Activated CD4-positive, alpha-beta T cell treated with anti-CD3 and anti-CD28 coated beads for 36 hours (primary cell): ENCODE measurements at regions not wholly inside any gene's neighbourhood (a gene's known extent, or its start where the extent isn't known, plus 50 kb on each side); places are given as distances from the start of the nearest gene placed in this dataset.
"Not testable (repeated sequence)": the region's sequence is repeated elsewhere in the genome, so short reads cannot be mapped to it uniquely, and the experiment has no call there.

Source experiments
- ATAC-seq: fragments of 200-7000 bp; cut with Tn5 transposase; one replicate; pipeline ENCODE4 v1.10.0; 2021; ENCODE audit warnings: mild to moderate bottlenecking, moderate library complexity
- CTCF ChIA-PET: fragments of 350-600 bp; sonication (Branson Sonifier 250); formaldehyde crosslinking; loops from one replicate; lab custom pipeline; 2021; ENCODE audit warnings: antibody characterized with exemption; lab: Charles Lee
- POLR2A ChIA-PET: fragments of 350-600 bp; sonication (Branson Sonifier 250); formaldehyde crosslinking; loops from one replicate; lab custom pipeline; 2021; ENCODE audit warnings: antibody characterized with exemption, inconsistent platforms; lab: Charles Lee
- DNase-seq: peaks from one replicate; pipeline ENCODE4 v3.0.0-alpha.2; 2020
- H3K27ac Mint-ChIP-seq: one replicate; pipeline ENCODE4 v1.8.0; 2021; ENCODE audit warnings: mixed read lengths
- H3K27me3 Mint-ChIP-seq: one replicate; pipeline ENCODE4 v1.8.0; 2021; ENCODE audit warnings: mixed read lengths
- H3K36me3 Mint-ChIP-seq: one replicate; pipeline ENCODE4 v1.8.0; 2021; ENCODE audit warnings: low read depth, mixed read lengths
- H3K4me1 Mint-ChIP-seq: one replicate; pipeline ENCODE4 v1.8.0; 2021; ENCODE audit warnings: mixed read lengths
- H3K4me3 Mint-ChIP-seq: one replicate; pipeline ENCODE4 v1.8.0; 2021; ENCODE audit warnings: mild to moderate bottlenecking, moderate library complexity, mixed read lengths
- H3K9me3 Mint-ChIP-seq: one replicate; pipeline ENCODE4 v1.8.0; 2021; ENCODE audit warnings: low read depth, mixed read lengths
- intact Hi-C, 2 experiments: fragments of 100-400 bp; cut with DNase I in 1 of 2; cut with micrococcal nuclease in 1 of 2; formaldehyde crosslinking; loops; one replicate each; pipeline versions ENCODE4 v1.14.2 to v1.15.1; 2022 to 2024; cut with DNase I, micrococcal nuclease

GRCh38 chr21:31819692-31820091 lies 53.1 kb upstream of the HUNK start:
- H3K4me1 Mint-ChIP-seq, ATAC-seq, H3K36me3 Mint-ChIP-seq, H3K4me3 Mint-ChIP-seq, H3K9me3 Mint-ChIP-seq, CTCF ChIA-PET, intact Hi-C loops, POLR2A ChIA-PET, H3K27ac Mint-ChIP-seq, DNase-seq: not testable (repeated sequence)
- peaks cover 22% of the 10 kb centered on the region for H3K27me3 Mint-ChIP-seq

- POLR2A ChIA-PET, H3K36me3 Mint-ChIP-seq, CTCF ChIA-PET, H3K4me1 Mint-ChIP-seq, H3K4me3 Mint-ChIP-seq, H3K27ac Mint-ChIP-seq, H3K9me3 Mint-ChIP-seq, ATAC-seq, DNase-seq, intact Hi-C loops: not testable (repeated sequence)
- peaks cover 12% of the 10 kb centered on the region for H3K27me3 Mint-ChIP-seq
Measured at GRCh38 chr21:31814356-31814755, 58.5 kb upstream of the HUNK start.

- POLR2A ChIA-PET = no interaction called here
- Mint-ChIP-seq H3K27ac (no peak overlapping the region), H3K4me1 (no peaks in the 10 kb centered on the region), H3K9me3 (peaks cover 2% of the 10 kb centered on the region), H3K36me3 (no peaks in the 10 kb centered on the region), H3K4me3 (no peak overlapping the region), H3K27me3 (peaks cover 11% of the 10 kb centered on the region)
- CTCF ChIA-PET = no interaction called here
- no peak for ATAC-seq
- intact Hi-C loops = no loop called here
- DNase-seq = no peak
Measured at GRCh38 chr21:31813862-31814261, 59.0 kb upstream of the HUNK start.

- Mint-ChIP-seq H3K27me3 (peaks cover 18% of the 10 kb centered on the region), H3K4me1 (no peaks in the 10 kb centered on the region), H3K9me3 (no peaks in the 10 kb centered on the region), H3K4me3 (no peak overlapping the region), H3K27ac (no peak overlapping the region), H3K36me3 (no peaks in the 10 kb centered on the region)
- intact Hi-C loops = no loop called here
- no peak for ATAC-seq
- CTCF ChIA-PET = interaction anchor here (0.6 kb wide), 1 partner anchor 8 kb away, joined by 3 read pairs; no protein-coding TSS in a partner anchor
- POLR2A ChIA-PET = no interaction called here
- no peak for DNase-seq
Measured at GRCh38 chr21:31804008-31804394, 68.8 kb upstream of the HUNK start.

GRCh38 chr21:31803039-31804007 lies 69.5 kb upstream of the HUNK start:
- Mint-ChIP-seq H3K27ac (no peak overlapping the region), H3K27me3 (peaks cover 20% of the 10 kb centered on the region), H3K4me3 (no peak overlapping the region), H3K9me3 (no peaks in the 10 kb centered on the region), H3K36me3 (no peaks in the 10 kb centered on the region), H3K4me1 (no peaks in the 10 kb centered on the region)
- CTCF ChIA-PET = no interaction called here
- DNase-seq = no peak
- intact Hi-C loops = no loop called here
- no peak for ATAC-seq
- POLR2A ChIA-PET = no interaction called here

- H3K36me3 Mint-ChIP-seq = no peaks in the 10 kb centered on the region
- ChIA-PET CTCF (no interaction called here), POLR2A (no interaction called here)
- ATAC-seq = no peak
- H3K27ac Mint-ChIP-seq = no peak overlapping the region
- DNase-seq = no peak
- no peak overlapping the region for H3K4me3 Mint-ChIP-seq
- H3K9me3 Mint-ChIP-seq = no peaks in the 10 kb centered on the region
- peaks cover 22% of the 10 kb centered on the region for H3K27me3 Mint-ChIP-seq
- H3K4me1 Mint-ChIP-seq = no peaks in the 10 kb centered on the region
- intact Hi-C loops = no loop called here
Measured at GRCh38 chr21:31802331-31802730, 70.4 kb upstream of the SCAF4 start.

- DNase-seq = no peak
- peaks cover 25% of the 10 kb centered on the region for H3K27me3 Mint-ChIP-seq
- POLR2A ChIA-PET = no interaction called here
- no peak for ATAC-seq
- H3K27ac Mint-ChIP-seq = no peak overlapping the region
- CTCF ChIA-PET = no interaction called here
- no peaks in the 10 kb centered on the region for H3K4me1 Mint-ChIP-seq
- no peak overlapping the region for H3K4me3 Mint-ChIP-seq
- no peaks in the 10 kb centered on the region for H3K36me3 Mint-ChIP-seq
- intact Hi-C loops = no loop called here
- H3K9me3 Mint-ChIP-seq = no peaks in the 10 kb centered on the region
Measured at GRCh38 chr21:31801551-31802219, 69.8 kb upstream of the SCAF4 start.

GRCh38 chr21:31798842-31799704 lies 67.2 kb upstream of the SCAF4 start:
- H3K27me3 Mint-ChIP-seq = peaks cover 30% of the 10 kb centered on the region
- CTCF ChIA-PET = no interaction called here
- ATAC-seq (no peak), DNase-seq (no peak)
- no peaks in the 10 kb centered on the region for H3K36me3 Mint-ChIP-seq
- no peaks in the 10 kb centered on the region for H3K4me1 Mint-ChIP-seq
- intact Hi-C loops = no loop called here
- POLR2A ChIA-PET = no interaction called here
- H3K4me3 Mint-ChIP-seq = no peak overlapping the region
- H3K9me3 Mint-ChIP-seq = no peaks in the 10 kb centered on the region
- H3K27ac Mint-ChIP-seq = no peak overlapping the region

- no peak for DNase-seq
- Mint-ChIP-seq H3K27me3 (peaks cover 21% of the 10 kb centered on the region), H3K27ac (no peak overlapping the region), H3K9me3 (no peaks in the 10 kb centered on the region), H3K4me3 (no peak overlapping the region), H3K36me3 (no peaks in the 10 kb centered on the region), H3K4me1 (no peaks in the 10 kb centered on the region)
- no peak for ATAC-seq
- CTCF ChIA-PET = interaction anchor here (0.7 kb wide), 1 partner anchor 8 kb away, joined by 3 read pairs; no protein-coding TSS in a partner anchor
- intact Hi-C loops = no loop called here
- POLR2A ChIA-PET = interaction anchor here (0.6 kb wide), 1 partner anchor 413 kb away, joined by 3 read pairs; no protein-coding TSS in a partner anchor
Measured at GRCh38 chr21:31795992-31796391, 64.1 kb upstream of the SCAF4 start.

GRCh38 chr21:31790420-31790819 lies 58.5 kb upstream of the SCAF4 start:
- H3K27ac Mint-ChIP-seq, CTCF ChIA-PET, ATAC-seq, intact Hi-C loops, H3K9me3 Mint-ChIP-seq, H3K27me3 Mint-ChIP-seq, H3K4me1 Mint-ChIP-seq, DNase-seq, POLR2A ChIA-PET, H3K36me3 Mint-ChIP-seq, H3K4me3 Mint-ChIP-seq: not testable (repeated sequence)

GRCh38 chr21:31788581-31788980 lies 56.7 kb upstream of the SCAF4 start:
- ChIA-PET CTCF (no interaction called here), POLR2A (no interaction called here)
- H3K4me1 Mint-ChIP-seq = peaks cover 4% of the 10 kb centered on the region
- DNase-seq = no peak
- no peaks in the 10 kb centered on the region for H3K36me3 Mint-ChIP-seq
- intact Hi-C loops = loop anchor here in 1 of 2 experiments (5.0 kb wide), 2 partner anchors 84 to 789 kb away; partner anchors contain the start of gene HUNK
- no peak overlapping the region for H3K27ac Mint-ChIP-seq
- ATAC-seq = no peak
- peaks cover 5% of the 10 kb centered on the region for H3K27me3 Mint-ChIP-seq
- no peaks in the 10 kb centered on the region for H3K9me3 Mint-ChIP-seq
- H3K4me3 Mint-ChIP-seq = no peak overlapping the region
